ENCODE measurements at regions not wholly inside any gene's neighbourhood (a gene's known extent, or its start where the extent isn't known, plus 50 kb on each side); places are given as distances from the start of the nearest gene placed in this dataset.

GRCh38 chr2:114218383-114218782 lies 224.1 kb upstream of the DPP10 start:
- TF ChIP-seq TAF1 (IDR thresholded peaks at IDR 0.05; ENCODE audit: low read depth, low read length) (no peak), SPI1 (IDR thresholded peaks at IDR 0.05; ENCODE audit: low read depth, low read length) (no peak), POLR2A (IDR thresholded peaks at IDR 0.05; ENCODE audit: low read depth, low read length) (no peak), POU2F2 (IDR thresholded peaks at IDR 0.05; ENCODE audit: low read depth, low read length) (no peak), POLR2AphosphoS5 (IDR thresholded peaks at IDR 0.05; ENCODE audit: low read depth, low read length) (no peak), PAX5 (IDR thresholded peaks at IDR 0.05; ENCODE audit: insufficient read depth, low read length, severe bottlenecking) (no peak)
- FAIRE-seq = no peak
- no peak for DNase-seq (ENCODE audit: insufficient read length, low spot score)

GRCh38 chr2:114219456-114219855 lies 223.0 kb upstream of the DPP10 start:
- no peak for FAIRE-seq
- TF ChIP-seq POLR2A (IDR thresholded peaks at IDR 0.05; ENCODE audit: low read depth, low read length) (no peak), SPI1 (IDR thresholded peaks at IDR 0.05; ENCODE audit: low read depth, low read length) (no peak), POU2F2 (IDR thresholded peaks at IDR 0.05; ENCODE audit: low read depth, low read length) (no peak), POLR2AphosphoS5 (IDR thresholded peaks at IDR 0.05; ENCODE audit: low read depth, low read length) (no peak), PAX5 (IDR thresholded peaks at IDR 0.05; ENCODE audit: insufficient read depth, low read length, severe bottlenecking) (no peak), TAF1 (IDR thresholded peaks at IDR 0.05; ENCODE audit: low read depth, low read length) (no peak)
- DNase-seq (ENCODE audit: insufficient read length, low spot score) = no peak

- FAIRE-seq (no peak), DNase-seq (ENCODE audit: insufficient read length, low spot score) (no peak)
- TF ChIP-seq PAX5 (IDR thresholded peaks at IDR 0.05; ENCODE audit: insufficient read depth, low read length, severe bottlenecking) (no peak), POU2F2 (IDR thresholded peaks at IDR 0.05; ENCODE audit: low read depth, low read length) (no peak), SPI1 (IDR thresholded peaks at IDR 0.05; ENCODE audit: low read depth, low read length) (no peak), POLR2AphosphoS5 (IDR thresholded peaks at IDR 0.05; ENCODE audit: low read depth, low read length) (no peak), POLR2A (IDR thresholded peaks at IDR 0.05; ENCODE audit: low read depth, low read length) (no peak), TAF1 (IDR thresholded peaks at IDR 0.05; ENCODE audit: low read depth, low read length) (no peak)
Observed at GRCh38 chr2:114222344-114222743, 220.1 kb upstream of the DPP10 start.

GRCh38 chr2:114231921-114232320 lies 210.5 kb upstream of the DPP10 start:
- FAIRE-seq (no peak), DNase-seq (ENCODE audit: insufficient read length, low spot score) (no peak)
- TF ChIP-seq SPI1 (IDR thresholded peaks at IDR 0.05; ENCODE audit: low read depth, low read length) (peak; percentile 52; the same call in 1 of the 2 replicates), TAF1 (IDR thresholded peaks at IDR 0.05; ENCODE audit: low read depth, low read length) (no peak)

- TF ChIP-seq PAX5 (IDR thresholded peaks at IDR 0.05; ENCODE audit: insufficient read depth, low read length, severe bottlenecking) = no peak
- no peak for TF ChIP-seq POLR2A (IDR thresholded peaks at IDR 0.05; ENCODE audit: low read depth, low read length)
- no peak for TF ChIP-seq TAF1 (IDR thresholded peaks at IDR 0.05; ENCODE audit: low read depth, low read length)
- TF ChIP-seq SPI1 (IDR thresholded peaks at IDR 0.05; ENCODE audit: low read depth, low read length) = no peak
- TF ChIP-seq POU2F2 (IDR thresholded peaks at IDR 0.05; ENCODE audit: low read depth, low read length) = no peak
- TF ChIP-seq POLR2AphosphoS5 (IDR thresholded peaks at IDR 0.05; ENCODE audit: low read depth, low read length) = no peak
- no peak for FAIRE-seq
Observed at GRCh38 chr2:114237331-114237730, 205.1 kb upstream of the DPP10 start.

GRCh38 chr2:114238910-114239559 lies 203.4 kb upstream of the DPP10 start:
- no peak for DNase-seq (ENCODE audit: insufficient read length, low spot score)
- no peak for TF ChIP-seq POLR2A (IDR thresholded peaks at IDR 0.05; ENCODE audit: low read depth, low read length)
- no peak for TF ChIP-seq PAX5 (IDR thresholded peaks at IDR 0.05; ENCODE audit: insufficient read depth, low read length, severe bottlenecking)
- no peak for TF ChIP-seq SPI1 (IDR thresholded peaks at IDR 0.05; ENCODE audit: low read depth, low read length)
- TF ChIP-seq TAF1 (IDR thresholded peaks at IDR 0.05; ENCODE audit: low read depth, low read length) = no peak
- TF ChIP-seq POU2F2 (IDR thresholded peaks at IDR 0.05; ENCODE audit: low read depth, low read length) = no peak
- TF ChIP-seq POLR2AphosphoS5 (IDR thresholded peaks at IDR 0.05; ENCODE audit: low read depth, low read length) = no peak
- no peak for FAIRE-seq

More at GRCh38 chr2:114237331-114237730, 205.1 kb upstream of the DPP10 start:
- DNase-seq (ENCODE audit: insufficient read length, low spot score) = no peak

GRCh38 chr2:114248648-114249047 lies 193.8 kb upstream of the DPP10 start:
- TF ChIP-seq POLR2A (IDR thresholded peaks at IDR 0.05; ENCODE audit: low read depth, low read length) (no peak), TAF1 (IDR thresholded peaks at IDR 0.05; ENCODE audit: low read depth, low read length) (no peak), POLR2AphosphoS5 (IDR thresholded peaks at IDR 0.05; ENCODE audit: low read depth, low read length) (no peak), SPI1 (IDR thresholded peaks at IDR 0.05; ENCODE audit: low read depth, low read length) (no peak), PAX5 (IDR thresholded peaks at IDR 0.05; ENCODE audit: insufficient read depth, low read length, severe bottlenecking) (no peak), POU2F2 (IDR thresholded peaks at IDR 0.05; ENCODE audit: low read depth, low read length) (no peak)
- FAIRE-seq (no peak), DNase-seq (ENCODE audit: insufficient read length, low spot score) (no peak)

- no peak for DNase-seq (ENCODE audit: insufficient read length, low spot score)
- FAIRE-seq = no peak
- no peak for TF ChIP-seq SPI1 (IDR thresholded peaks at IDR 0.05; ENCODE audit: low read depth, low read length)
- TF ChIP-seq POU2F2 (IDR thresholded peaks at IDR 0.05; ENCODE audit: low read depth, low read length) = no peak
- no peak for TF ChIP-seq PAX5 (IDR thresholded peaks at IDR 0.05; ENCODE audit: insufficient read depth, low read length, severe bottlenecking)
- TF ChIP-seq TAF1 (IDR thresholded peaks at IDR 0.05; ENCODE audit: low read depth, low read length) = no peak
Observed at GRCh38 chr2:114252713-114253112, 189.7 kb upstream of the DPP10 start.

GRCh38 chr2:114254875-114255274 lies 187.6 kb upstream of the DPP10 start:
- DNase-seq (ENCODE audit: insufficient read length, low spot score) = no peak
- no peak for FAIRE-seq
- TF ChIP-seq POLR2AphosphoS5 (IDR thresholded peaks at IDR 0.05; ENCODE audit: low read depth, low read length) (no peak), SPI1 (IDR thresholded peaks at IDR 0.05; ENCODE audit: low read depth, low read length) (no peak), POLR2A (IDR thresholded peaks at IDR 0.05; ENCODE audit: low read depth, low read length) (no peak), POU2F2 (IDR thresholded peaks at IDR 0.05; ENCODE audit: low read depth, low read length) (no peak), PAX5 (IDR thresholded peaks at IDR 0.05; ENCODE audit: insufficient read depth, low read length, severe bottlenecking) (no peak), TAF1 (IDR thresholded peaks at IDR 0.05; ENCODE audit: low read depth, low read length) (no peak)

GRCh38 chr2:114259389-114259788 lies 183.1 kb upstream of the DPP10 start:
- TF ChIP-seq POLR2AphosphoS5 (IDR thresholded peaks at IDR 0.05; ENCODE audit: low read depth, low read length) (no peak), POLR2A (IDR thresholded peaks at IDR 0.05; ENCODE audit: low read depth, low read length) (no peak), TAF1 (IDR thresholded peaks at IDR 0.05; ENCODE audit: low read depth, low read length) (no peak), SPI1 (IDR thresholded peaks at IDR 0.05; ENCODE audit: low read depth, low read length) (no peak), PAX5 (IDR thresholded peaks at IDR 0.05; ENCODE audit: insufficient read depth, low read length, severe bottlenecking) (no peak), POU2F2 (IDR thresholded peaks at IDR 0.05; ENCODE audit: low read depth, low read length) (no peak)
- FAIRE-seq (no peak), DNase-seq (ENCODE audit: insufficient read length, low spot score) (no peak)
